SJCRH30 (cell line): ENCODE measurements at regions not wholly inside any gene's neighbourhood (a gene's known extent, or its start where the extent isn't known, plus 50 kb on each side); places are given as distances from the start of the nearest gene placed in this dataset.

Experiments used
- DNase-seq, 2 experiments: peaks; one replicate each; pipeline ENCODE4 v3.0.0-alpha.2; 2015 to 2020
- H3K27ac ChIP-seq: fragments of 250-450 bp; sonication (Bioruptor Pico); 2 replicates; pipeline ENCODE4 v1.5.1; 2020; ENCODE audit warnings: mild to moderate bottlenecking, moderate library complexity
- H3K27me3 ChIP-seq: fragments of 250-450 bp; sonication (Bioruptor Pico); 2 replicates; pipeline ENCODE4 v1.5.1; 2020; ENCODE audit warnings: mild to moderate bottlenecking, moderate library complexity
- H3K36me3 ChIP-seq: fragments of 250-450 bp; sonication (Bioruptor Pico); 2 replicates; pipeline ENCODE4 v1.5.1; 2020; ENCODE audit warnings: mild to moderate bottlenecking, moderate library complexity
- H3K4me1 ChIP-seq: fragments of 250-450 bp; sonication (Bioruptor Pico); 2 replicates; pipeline ENCODE4 v1.5.1; 2020; ENCODE audit warnings: mild to moderate bottlenecking, moderate library complexity
- H3K4me3 ChIP-seq: fragments of 250-450 bp; sonication (Bioruptor Pico); 2 replicates; pipeline ENCODE4 v1.5.1; 2020; ENCODE audit warnings: mild to moderate bottlenecking, moderate library complexity
- H3K9me3 ChIP-seq: fragments of 250-450 bp; sonication (Bioruptor Pico); replicated peaks from 2 replicates; pipeline ENCODE4 v1.5.1; 2020; ENCODE audit warnings: mild to moderate bottlenecking, moderate library complexity

GRCh38 chr3:168990134-168990533 lies 673.4 kb downstream of the MECOM start:
- no peaks in the 10 kb centered on the region for H3K36me3 ChIP-seq
- no peaks in the 10 kb centered on the region for H3K9me3 ChIP-seq
- no peak overlapping the region for H3K4me3 ChIP-seq
- no peaks in the 10 kb centered on the region for H3K27me3 ChIP-seq
- H3K4me1 ChIP-seq, result no peaks in the 10 kb centered on the region
- no peak for DNase-seq
- H3K27ac ChIP-seq, result no peak overlapping the region

GRCh38 chr3:168989396-168989795 lies 674.1 kb downstream of the MECOM start:
- Histone ChIP-seq H3K9me3 (no peaks in the 10 kb centered on the region), H3K4me3 (no peak overlapping the region), H3K36me3 (no peaks in the 10 kb centered on the region), H3K27ac (no peak overlapping the region), H3K4me1 (no peaks in the 10 kb centered on the region), H3K27me3 (no peaks in the 10 kb centered on the region)
- DNase-seq, result no peak

GRCh38 chr3:168988853-168989252 lies 674.7 kb downstream of the MECOM start:
- no peak overlapping the region for H3K4me3 ChIP-seq

GRCh38 chr3:168984872-168985271 lies 678.6 kb downstream of the MECOM start:
- Histone ChIP-seq H3K27ac (no peak overlapping the region), H3K9me3 (no peaks in the 10 kb centered on the region), H3K36me3 (no peaks in the 10 kb centered on the region), H3K4me3 (no peak overlapping the region), H3K4me1 (no peaks in the 10 kb centered on the region), H3K27me3 (no peaks in the 10 kb centered on the region)
- no peak for DNase-seq

More at GRCh38 chr3:168988853-168989252, 674.7 kb downstream of the MECOM start:
- Histone ChIP-seq H3K27ac (no peak overlapping the region), H3K27me3 (no peaks in the 10 kb centered on the region), H3K4me1 (no peaks in the 10 kb centered on the region), H3K36me3 (no peaks in the 10 kb centered on the region), H3K9me3 (no peaks in the 10 kb centered on the region)
- DNase-seq, result no peak

GRCh38 chr3:168983046-168983445 lies 680.5 kb downstream of the MECOM start:
- no peaks in the 10 kb centered on the region for H3K9me3 ChIP-seq

GRCh38 chr3:168981396-168981795 lies 682.1 kb downstream of the MECOM start:
- Histone ChIP-seq H3K4me1 (no peaks in the 10 kb centered on the region), H3K9me3 (no peaks in the 10 kb centered on the region), H3K27ac (no peak overlapping the region), H3K4me3 (no peak overlapping the region), H3K27me3 (no peaks in the 10 kb centered on the region), H3K36me3 (no peaks in the 10 kb centered on the region)
- no peak for DNase-seq

More at GRCh38 chr3:168983046-168983445, 680.5 kb downstream of the MECOM start:
- DNase-seq, result no peak
- no peaks in the 10 kb centered on the region for H3K27me3 ChIP-seq
- no peak overlapping the region for H3K4me3 ChIP-seq
- H3K27ac ChIP-seq, result no peak overlapping the region
- no peaks in the 10 kb centered on the region for H3K36me3 ChIP-seq
- no peaks in the 10 kb centered on the region for H3K4me1 ChIP-seq

- Histone ChIP-seq H3K9me3 (no peaks in the 10 kb centered on the region), H3K36me3 (no peaks in the 10 kb centered on the region), H3K4me3 (no peak overlapping the region), H3K4me1 (peaks cover 7% of the 10 kb centered on the region; the same call in 1 of the 2 replicates), H3K27ac (no peak overlapping the region), H3K27me3 (no peaks in the 10 kb centered on the region)
- DNase-seq, result no peak
Observed at GRCh38 chr3:168977716-168978374, 685.7 kb downstream of the MECOM start.

GRCh38 chr3:168976969-168977368 lies 686.5 kb downstream of the MECOM start:
- H3K4me3 ChIP-seq, result no peak overlapping the region
- no peaks in the 10 kb centered on the region for H3K36me3 ChIP-seq
- H3K9me3 ChIP-seq, result no peaks in the 10 kb centered on the region
- DNase-seq, result no peak
- H3K27ac ChIP-seq, result no peak overlapping the region
- no peaks in the 10 kb centered on the region for H3K27me3 ChIP-seq
- H3K4me1 ChIP-seq, result peaks cover 7% of the 10 kb centered on the region; the same call in 1 of the 2 replicates

GRCh38 chr3:168975576-168975975 lies 687.9 kb downstream of the MECOM start:
- Histone ChIP-seq H3K9me3 (no peaks in the 10 kb centered on the region), H3K36me3 (no peaks in the 10 kb centered on the region), H3K27me3 (no peaks in the 10 kb centered on the region), H3K27ac (no peak overlapping the region), H3K4me3 (no peak overlapping the region), H3K4me1 (peaks cover 7% of the 10 kb centered on the region; the same call in 1 of the 2 replicates)
- DNase-seq, result peak in 1 of 2 experiments; percentile 20

GRCh38 chr3:168974617-168975403 lies 688.7 kb downstream of the MECOM start:
- no peaks in the 10 kb centered on the region for H3K27me3 ChIP-seq
- no peaks in the 10 kb centered on the region for H3K36me3 ChIP-seq
- no peaks in the 10 kb centered on the region for H3K9me3 ChIP-seq
- DNase-seq, result peak in 1 of 2 experiments; percentile 10
- no peak overlapping the region for H3K27ac ChIP-seq
- peaks cover 7% of the 10 kb centered on the region; the same call in 1 of the 2 replicates for H3K4me1 ChIP-seq
- no peak overlapping the region for H3K4me3 ChIP-seq

GRCh38 chr3:168973897-168974296 lies 689.6 kb downstream of the MECOM start:
- Histone ChIP-seq H3K4me1 (peaks cover 7% of the 10 kb centered on the region; the same call in 1 of the 2 replicates), H3K27me3 (no peaks in the 10 kb centered on the region), H3K27ac (no peak overlapping the region), H3K9me3 (no peaks in the 10 kb centered on the region), H3K36me3 (no peaks in the 10 kb centered on the region), H3K4me3 (no peak overlapping the region)
- no peak for DNase-seq

GRCh38 chr3:168973206-168973605 lies 690.3 kb downstream of the MECOM start:
- H3K27me3 ChIP-seq, result no peaks in the 10 kb centered on the region
- H3K4me3 ChIP-seq, result no peak overlapping the region
- H3K9me3 ChIP-seq, result no peaks in the 10 kb centered on the region
- H3K36me3 ChIP-seq, result no peaks in the 10 kb centered on the region
- no peak for DNase-seq
- H3K4me1 ChIP-seq, result peaks cover 7% of the 10 kb centered on the region; the same call in 1 of the 2 replicates
- no peak overlapping the region for H3K27ac ChIP-seq

GRCh38 chr3:168968609-168969008 lies 694.9 kb downstream of the MECOM start:
- Histone ChIP-seq H3K27ac (no peak overlapping the region), H3K9me3 (no peaks in the 10 kb centered on the region), H3K36me3 (no peaks in the 10 kb centered on the region), H3K27me3 (no peaks in the 10 kb centered on the region), H3K4me3 (no peak overlapping the region), H3K4me1 (no peaks in the 10 kb centered on the region)
- no peak for DNase-seq

GRCh38 chr3:168964736-168965135 lies 698.8 kb downstream of the MECOM start:
- Histone ChIP-seq H3K9me3 (no peaks in the 10 kb centered on the region), H3K27me3 (no peaks in the 10 kb centered on the region), H3K27ac (no peak overlapping the region), H3K4me3 (no peak overlapping the region), H3K36me3 (no peaks in the 10 kb centered on the region), H3K4me1 (no peaks in the 10 kb centered on the region)
- no peak for DNase-seq

- Histone ChIP-seq H3K27me3 (no peaks in the 10 kb centered on the region), H3K9me3 (no peaks in the 10 kb centered on the region), H3K4me1 (no peaks in the 10 kb centered on the region), H3K4me3 (no peak overlapping the region), H3K36me3 (no peaks in the 10 kb centered on the region), H3K27ac (no peak overlapping the region)
- no peak for DNase-seq
Observed at GRCh38 chr3:168961271-168961670, 702.2 kb downstream of the MECOM start.
